ENCODE measurements at regions not wholly inside any gene's neighbourhood (a gene's known extent, or its start where the extent isn't known, plus 50 kb on each side); places are given as distances from the start of the nearest gene placed in this dataset.

GRCh38 chr6:119626884-119627619 lies 277.5 kb upstream of the MAN1A1 start:
- ChIA-PET CTCF (no interaction called here), POLR2A (no interaction called here)
- H3K4me1 Mint-ChIP-seq: no peaks in the 10 kb centered on the region
- H3K9me3 Mint-ChIP-seq: peaks cover 5% of the 10 kb centered on the region
- H3K27ac Mint-ChIP-seq: no peak overlapping the region
- peaks cover 4% of the 10 kb centered on the region for H3K27me3 Mint-ChIP-seq
- DNase-seq: no peak
- H3K36me3 Mint-ChIP-seq (ENCODE audit: low read depth): no peaks in the 10 kb centered on the region
- no peak overlapping the region for H3K4me3 Mint-ChIP-seq
- ATAC-seq (ENCODE audit: low read depth): no peak
- intact Hi-C loops (cut with micrococcal nuclease): no loop called here
- TF ChIP-seq, protein P1, sequence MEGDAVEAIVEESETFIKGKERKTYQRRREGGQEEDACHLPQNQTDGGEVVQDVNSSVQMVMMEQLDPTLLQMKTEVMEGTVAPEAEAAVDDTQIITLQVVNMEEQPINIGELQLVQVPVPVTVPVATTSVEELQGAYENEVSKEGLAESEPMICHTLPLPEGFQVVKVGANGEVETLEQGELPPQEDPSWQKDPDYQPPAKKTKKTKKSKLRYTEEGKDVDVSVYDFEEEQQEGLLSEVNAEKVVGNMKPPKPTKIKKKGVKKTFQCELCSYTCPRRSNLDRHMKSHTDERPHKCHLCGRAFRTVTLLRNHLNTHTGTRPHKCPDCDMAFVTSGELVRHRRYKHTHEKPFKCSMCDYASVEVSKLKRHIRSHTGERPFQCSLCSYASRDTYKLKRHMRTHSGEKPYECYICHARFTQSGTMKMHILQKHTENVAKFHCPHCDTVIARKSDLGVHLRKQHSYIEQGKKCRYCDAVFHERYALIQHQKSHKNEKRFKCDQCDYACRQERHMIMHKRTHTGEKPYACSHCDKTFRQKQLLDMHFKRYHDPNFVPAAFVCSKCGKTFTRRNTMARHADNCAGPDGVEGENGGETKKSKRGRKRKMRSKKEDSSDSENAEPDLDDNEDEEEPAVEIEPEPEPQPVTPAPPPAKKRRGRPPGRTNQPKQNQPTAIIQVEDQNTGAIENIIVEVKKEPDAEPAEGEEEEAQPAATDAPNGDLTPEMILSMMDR (IDR thresholded peaks at IDR 0.05): no peak

- H3K36me3 Mint-ChIP-seq (ENCODE audit: low read depth): no peaks in the 10 kb centered on the region
- CTCF ChIA-PET: no interaction called here
- H3K27me3 Mint-ChIP-seq: no peaks in the 10 kb centered on the region
- no peak overlapping the region for H3K27ac Mint-ChIP-seq
- no peaks in the 10 kb centered on the region for H3K4me1 Mint-ChIP-seq
- POLR2A ChIA-PET: no interaction called here
- no peak overlapping the region for H3K4me3 Mint-ChIP-seq
- intact Hi-C loops (cut with micrococcal nuclease): no loop called here
- DNase-seq (no peak), ATAC-seq (ENCODE audit: low read depth) (no peak)
- TF ChIP-seq, protein P1 (IDR thresholded peaks at IDR 0.05): no peak
- H3K9me3 Mint-ChIP-seq: peaks cover 3% of the 10 kb centered on the region
Measured at GRCh38 chr6:119620846-119621555, 271.4 kb upstream of the MAN1A1 start.

GRCh38 chr6:119614138-119614537 lies 264.6 kb upstream of the MAN1A1 start:
- ATAC-seq (ENCODE audit: low read depth): no peak
- H3K27ac Mint-ChIP-seq: no peak overlapping the region

GRCh38 chr6:119612911-119613381 lies 263.4 kb upstream of the MAN1A1 start:
- Mint-ChIP-seq H3K9me3 (no peaks in the 10 kb centered on the region), H3K36me3 (ENCODE audit: low read depth) (no peaks in the 10 kb centered on the region), H3K4me3 (no peak overlapping the region), H3K4me1 (no peaks in the 10 kb centered on the region), H3K27ac (no peak overlapping the region), H3K27me3 (no peaks in the 10 kb centered on the region)
- TF ChIP-seq, protein P1 (IDR thresholded peaks at IDR 0.05): no peak
- DNase-seq (no peak), ATAC-seq (ENCODE audit: low read depth) (no peak)
- POLR2A ChIA-PET: no interaction called here
- intact Hi-C loops (cut with micrococcal nuclease): no loop called here
- CTCF ChIA-PET: no interaction called here

More at GRCh38 chr6:119614138-119614537, 264.6 kb upstream of the MAN1A1 start:
- TF ChIP-seq, protein P1 (IDR thresholded peaks at IDR 0.05): no peak
- ChIA-PET POLR2A (no interaction called here), CTCF (no interaction called here)
- intact Hi-C loops (cut with micrococcal nuclease): no loop called here
- Mint-ChIP-seq H3K27me3 (no peaks in the 10 kb centered on the region), H3K36me3 (ENCODE audit: low read depth) (no peaks in the 10 kb centered on the region), H3K9me3 (no peaks in the 10 kb centered on the region), H3K4me3 (no peak overlapping the region), H3K4me1 (no peaks in the 10 kb centered on the region)
- DNase-seq: no peak

DNA sequence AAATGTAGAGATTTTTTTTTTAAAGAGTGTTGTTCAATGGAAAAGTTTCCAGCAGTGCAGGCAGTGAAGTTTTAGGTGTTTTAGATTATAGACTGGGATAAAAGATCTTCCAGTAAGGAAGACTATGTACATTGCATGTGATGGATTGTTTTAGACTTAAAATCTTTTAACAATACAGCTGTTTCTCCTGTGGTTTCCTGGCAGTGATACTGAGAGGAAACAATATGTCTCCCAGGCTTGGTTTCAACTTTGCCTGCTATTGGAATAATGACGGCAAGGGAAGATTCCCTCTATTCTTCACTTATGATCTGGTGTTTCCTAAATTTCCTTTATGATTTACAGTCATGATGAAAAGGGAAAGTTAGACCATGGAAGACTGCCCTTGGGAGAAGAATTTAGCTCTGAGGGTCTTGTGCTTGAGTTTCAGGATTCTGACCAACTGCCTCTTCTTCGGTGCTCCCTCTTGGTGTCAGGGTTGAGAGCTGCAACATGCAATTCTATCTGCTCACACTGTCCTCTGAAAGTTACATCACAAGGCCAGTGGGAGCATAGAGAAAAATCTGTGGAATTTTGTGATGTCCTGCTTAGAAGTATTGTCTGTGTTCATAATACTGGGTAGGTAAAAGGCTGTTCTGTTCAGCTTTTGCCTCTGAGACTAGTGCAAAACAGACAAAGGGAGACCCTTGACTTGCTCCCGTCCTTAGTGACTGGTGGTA lies 262.8 kb upstream of the MAN1A1 start:
- Mint-ChIP-seq H3K9me3 (no peaks in the 10 kb centered on the region), H3K27ac (no peak overlapping the region), H3K36me3 (ENCODE audit: low read depth) (no peaks in the 10 kb centered on the region), H3K4me1 (no peaks in the 10 kb centered on the region), H3K4me3 (no peak overlapping the region), H3K27me3 (no peaks in the 10 kb centered on the region)
- intact Hi-C loops (cut with micrococcal nuclease): no loop called here
- TF ChIP-seq, protein P1 (IDR thresholded peaks at IDR 0.05): no peak
- ChIA-PET CTCF (no interaction called here), POLR2A (no interaction called here)
- no peak for ATAC-seq (ENCODE audit: low read depth)
- no peak for DNase-seq
